GM12891 (cell line): ENCODE measurements at regions not wholly inside any gene's neighbourhood (a gene's known extent, or its start where the extent isn't known, plus 50 kb on each side); places are given as distances from the start of the nearest gene placed in this dataset.

Experiments used
- POLR2A ChIP-seq: IDR thresholded peaks from 2 replicates; pipeline ENCODE4 v1.6.1; 2011; ENCODE audit warnings: low read depth, low read length, control low read depth
- POLR2AphosphoS5 ChIP-seq: IDR thresholded peaks from 2 replicates; pipeline ENCODE4 v1.6.1; 2011; ENCODE audit warnings: low read depth, low read length, control low read depth
- POU2F2 ChIP-seq: IDR thresholded peaks from 2 replicates; pipeline ENCODE4 v1.6.1; 2011; ENCODE audit warnings: low read depth, mild to moderate bottlenecking, control low read depth, low read length, moderate library complexity
- SPI1 ChIP-seq: IDR thresholded peaks from 2 replicates; pipeline ENCODE4 v1.6.1; 2011; ENCODE audit warnings: low read depth, low read length, control low read depth
- TAF1 ChIP-seq: IDR thresholded peaks from 2 replicates; pipeline ENCODE4 v1.6.1; 2011; ENCODE audit warnings: low read depth, low read length, control low read depth

GRCh38 chr13:60862036-60862435, 465.0 kb downstream of the TDRD3 start:
- TF ChIP-seq POLR2A, result no peak
- TF ChIP-seq SPI1, result no peak
- TF ChIP-seq TAF1, result no peak
- TF ChIP-seq POLR2AphosphoS5, result no peak
- no peak for TF ChIP-seq POU2F2
